ENCODE measurements at regions not wholly inside any gene's neighbourhood (a gene's known extent, or its start where the extent isn't known, plus 50 kb on each side); places are given as distances from the start of the nearest gene placed in this dataset.

DNA sequence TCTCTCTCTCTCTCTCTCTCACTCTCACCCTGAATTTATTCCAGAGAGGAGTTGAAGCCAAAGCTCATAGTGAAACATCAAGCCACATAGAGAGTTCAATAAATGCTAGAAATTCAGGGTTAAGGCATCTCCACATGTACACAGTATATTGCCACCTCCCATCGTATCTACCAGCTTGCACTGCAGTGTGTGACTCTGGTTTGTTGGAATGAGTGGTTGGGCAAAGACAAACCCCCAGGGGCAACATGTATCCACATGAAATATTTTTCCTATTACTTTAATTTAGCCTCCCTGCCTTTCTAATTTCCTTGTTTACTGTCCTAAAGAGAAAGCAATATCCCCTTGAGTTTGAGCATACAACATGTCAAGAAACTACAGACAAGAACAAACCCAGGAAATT is 247.3 kb downstream of the SPATA18 start:
- DNase-seq (ENCODE audit: low spot score) (no peak), ATAC-seq (ENCODE audit: low FRiP score) (no peak)
- TF ChIP-seq, protein P1, sequence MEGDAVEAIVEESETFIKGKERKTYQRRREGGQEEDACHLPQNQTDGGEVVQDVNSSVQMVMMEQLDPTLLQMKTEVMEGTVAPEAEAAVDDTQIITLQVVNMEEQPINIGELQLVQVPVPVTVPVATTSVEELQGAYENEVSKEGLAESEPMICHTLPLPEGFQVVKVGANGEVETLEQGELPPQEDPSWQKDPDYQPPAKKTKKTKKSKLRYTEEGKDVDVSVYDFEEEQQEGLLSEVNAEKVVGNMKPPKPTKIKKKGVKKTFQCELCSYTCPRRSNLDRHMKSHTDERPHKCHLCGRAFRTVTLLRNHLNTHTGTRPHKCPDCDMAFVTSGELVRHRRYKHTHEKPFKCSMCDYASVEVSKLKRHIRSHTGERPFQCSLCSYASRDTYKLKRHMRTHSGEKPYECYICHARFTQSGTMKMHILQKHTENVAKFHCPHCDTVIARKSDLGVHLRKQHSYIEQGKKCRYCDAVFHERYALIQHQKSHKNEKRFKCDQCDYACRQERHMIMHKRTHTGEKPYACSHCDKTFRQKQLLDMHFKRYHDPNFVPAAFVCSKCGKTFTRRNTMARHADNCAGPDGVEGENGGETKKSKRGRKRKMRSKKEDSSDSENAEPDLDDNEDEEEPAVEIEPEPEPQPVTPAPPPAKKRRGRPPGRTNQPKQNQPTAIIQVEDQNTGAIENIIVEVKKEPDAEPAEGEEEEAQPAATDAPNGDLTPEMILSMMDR (IDR thresholded peaks at IDR 0.05): no peak

- DNase-seq (ENCODE audit: low spot score): no peak
- TF ChIP-seq, protein P1 (IDR thresholded peaks at IDR 0.05): no peak
- no peak for ATAC-seq (ENCODE audit: low FRiP score)
These were observed 248.0 kb downstream of the SPATA18 start for GRCh38 chr4:52299120-52299519.

DNA sequence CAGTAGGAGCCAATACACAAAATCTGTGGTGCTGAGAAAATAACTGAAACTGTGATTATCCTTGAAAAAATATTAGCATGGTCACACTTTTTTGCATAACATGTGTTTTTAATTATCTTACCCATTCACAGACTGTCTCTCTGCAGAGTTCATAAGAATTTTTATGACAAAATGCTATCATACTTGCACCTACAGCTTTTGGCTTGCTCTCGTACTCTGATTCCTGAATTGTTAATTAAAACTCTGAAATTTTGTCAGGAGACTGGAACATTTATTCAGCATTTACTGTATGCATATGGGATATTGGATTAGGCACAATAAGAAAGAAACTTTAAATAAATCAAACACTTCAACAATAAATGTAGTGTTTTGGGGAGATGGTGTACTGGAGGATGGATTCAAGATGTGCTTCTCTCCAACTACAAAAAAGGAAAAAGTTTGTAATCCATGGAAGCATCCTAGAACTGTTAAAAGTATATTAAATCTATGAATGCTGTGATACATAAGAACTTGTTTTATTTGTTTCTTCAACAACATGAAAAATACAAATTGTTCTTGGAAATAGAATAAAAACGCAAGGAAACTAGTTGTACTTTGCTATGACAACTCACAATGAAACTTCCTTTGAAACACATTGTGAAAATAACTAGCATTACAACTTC is 260.5 kb downstream of the SPATA18 start:
- TF ChIP-seq, protein P1 (IDR thresholded peaks at IDR 0.05): no peak
- DNase-seq (ENCODE audit: low spot score) (no peak), ATAC-seq (ENCODE audit: low FRiP score) (no peak)

DNA sequence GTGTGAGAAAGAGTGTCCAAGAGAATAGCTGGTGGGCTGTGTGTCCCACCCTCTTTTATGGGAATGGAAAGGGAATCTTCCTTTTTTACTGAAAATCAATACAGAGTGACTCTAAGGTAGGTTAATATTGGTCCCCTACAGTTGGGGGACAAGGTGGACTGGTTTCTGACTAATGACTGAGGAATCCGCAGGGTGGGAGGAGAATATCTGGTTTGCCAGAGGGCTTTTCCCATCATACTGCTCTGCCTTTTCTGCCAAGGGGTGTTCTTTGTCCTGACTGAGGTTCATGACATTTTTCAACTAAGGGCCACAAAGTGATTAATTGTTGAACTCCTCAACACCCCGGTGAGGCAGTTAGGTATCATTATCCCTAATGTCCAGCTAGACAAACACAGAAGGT is 261.6 kb downstream of the SPATA18 start:
- no peak for ATAC-seq (ENCODE audit: low FRiP score)
- no peak for DNase-seq (ENCODE audit: low spot score)

DNA sequence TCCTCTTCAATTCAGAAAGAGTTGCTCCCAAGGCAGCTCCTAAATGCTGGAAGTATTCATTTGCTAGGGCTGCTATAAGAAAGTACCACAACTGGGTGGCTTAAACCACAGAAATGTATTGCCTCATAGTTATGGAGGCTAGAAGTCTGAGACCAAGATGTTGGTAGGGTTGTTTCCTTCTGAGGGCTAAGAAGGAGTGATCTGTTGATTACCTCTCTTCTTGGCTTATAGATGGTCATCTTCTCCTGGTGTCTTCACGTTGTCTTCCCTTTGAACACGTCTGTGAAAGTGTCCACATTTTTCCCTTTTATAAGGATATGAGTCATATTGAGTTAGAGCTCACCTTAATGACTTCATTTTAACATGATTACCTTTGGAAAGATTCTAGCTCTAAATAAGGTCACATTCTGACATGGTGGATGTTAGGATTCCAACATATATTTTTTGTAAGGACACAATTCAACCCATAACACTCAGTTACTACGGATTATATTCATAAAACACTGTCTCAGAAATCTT is 266.3 kb downstream of the SPATA18 start:
- TF ChIP-seq, protein P1 (IDR thresholded peaks at IDR 0.05): no peak
- DNase-seq (ENCODE audit: low spot score) (no peak), ATAC-seq (ENCODE audit: low FRiP score) (no peak)

More for the DNA sequence above, 261.6 kb downstream of the SPATA18 start:
- TF ChIP-seq, protein P1 (IDR thresholded peaks at IDR 0.05): no peak

DNA sequence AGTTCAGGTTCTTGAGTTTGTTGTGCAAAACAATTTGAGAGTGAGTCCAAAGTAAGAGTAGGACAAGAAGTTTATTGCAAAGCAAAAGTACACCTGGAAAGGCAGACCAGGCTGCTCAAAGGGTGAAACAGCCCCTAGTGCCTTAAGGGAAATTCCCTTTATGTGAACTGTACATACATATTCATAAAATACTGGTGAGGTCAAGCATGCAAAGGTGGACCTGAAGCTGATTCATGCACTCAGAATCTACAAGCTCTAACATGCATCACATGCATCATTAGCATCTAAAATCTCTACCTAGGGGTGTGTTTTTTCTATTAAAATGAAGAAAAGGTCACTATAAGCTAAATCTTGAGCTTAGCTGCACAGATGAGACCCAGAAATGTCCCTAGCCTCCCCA is 266.9 kb downstream of the SPATA18 start:
- TF ChIP-seq, protein P1 (IDR thresholded peaks at IDR 0.05): no peak
- ATAC-seq (ENCODE audit: low FRiP score) (no peak), DNase-seq (ENCODE audit: low spot score) (no peak)

- DNase-seq (ENCODE audit: low spot score) (no peak), ATAC-seq (ENCODE audit: low FRiP score) (no peak)
- TF ChIP-seq, protein P1 (IDR thresholded peaks at IDR 0.05): no peak
These were observed 278.8 kb downstream of the SPATA18 start for GRCh38 chr4:52329894-52330293.

Data from omental fat pad (tissue), 3 donors.